HG02884 (cell line): ENCODE measurements at regions not wholly inside any gene's neighbourhood (a gene's known extent, or its start where the extent isn't known, plus 50 kb on each side); places are given as distances from the start of the nearest gene placed in this dataset.

ENCODE experiments used
- ATAC-seq: cut with Tn5 transposase; IDR thresholded peaks from one replicate; pipeline ENCODE4 v1.9.1; 2021; ENCODE audit warnings: mild to moderate bottlenecking, moderate library complexity; ENCODE audit not compliant: unreplicated experiment

- no peak for ATAC-seq
These were observed 288.4 kb downstream of the ASXL3 start for GRCh38 chr18:33866386-33866785.

GRCh38 chr18:33863912-33864311 lies 285.9 kb downstream of the ASXL3 start:
- no peak for ATAC-seq

DNA sequence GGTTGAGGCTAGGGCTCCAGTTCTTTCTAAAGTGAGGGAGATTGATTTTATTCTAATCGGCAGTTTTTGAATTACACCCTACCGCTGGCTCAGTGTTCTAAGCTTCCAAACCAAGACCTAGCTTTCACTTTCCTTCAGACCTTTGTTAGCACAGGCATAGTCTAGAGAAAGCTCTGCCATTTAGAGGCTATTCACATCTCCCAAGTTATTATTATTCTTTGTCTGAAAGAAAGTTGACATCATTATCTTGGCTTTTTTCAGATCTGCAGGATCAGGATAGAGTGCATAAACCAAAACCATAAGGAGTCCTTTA lies 276.8 kb downstream of the ASXL3 start:
- ATAC-seq, result no peak

- no peak for ATAC-seq
These were observed 276.2 kb downstream of the ASXL3 start for GRCh38 chr18:33854086-33854826.

DNA sequence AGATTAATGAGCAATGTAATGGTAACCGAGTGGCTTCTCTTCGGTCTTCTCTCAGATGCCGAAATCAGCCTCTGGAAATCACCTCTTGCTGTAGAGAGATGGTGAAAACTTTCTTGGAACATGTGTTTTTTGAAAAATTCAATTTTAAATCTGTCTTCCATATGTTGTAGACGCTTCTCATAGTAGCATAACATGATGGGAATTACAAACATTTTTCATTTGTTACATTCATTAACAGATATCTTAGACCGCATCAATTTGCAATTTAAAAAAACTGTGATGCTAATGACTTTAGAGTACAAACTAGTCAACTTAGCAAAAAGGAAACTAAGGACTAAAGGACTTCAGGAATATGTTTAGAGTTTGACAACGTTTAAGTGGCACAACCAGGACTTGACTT lies 275.2 kb downstream of the ASXL3 start:
- no peak for ATAC-seq

DNA sequence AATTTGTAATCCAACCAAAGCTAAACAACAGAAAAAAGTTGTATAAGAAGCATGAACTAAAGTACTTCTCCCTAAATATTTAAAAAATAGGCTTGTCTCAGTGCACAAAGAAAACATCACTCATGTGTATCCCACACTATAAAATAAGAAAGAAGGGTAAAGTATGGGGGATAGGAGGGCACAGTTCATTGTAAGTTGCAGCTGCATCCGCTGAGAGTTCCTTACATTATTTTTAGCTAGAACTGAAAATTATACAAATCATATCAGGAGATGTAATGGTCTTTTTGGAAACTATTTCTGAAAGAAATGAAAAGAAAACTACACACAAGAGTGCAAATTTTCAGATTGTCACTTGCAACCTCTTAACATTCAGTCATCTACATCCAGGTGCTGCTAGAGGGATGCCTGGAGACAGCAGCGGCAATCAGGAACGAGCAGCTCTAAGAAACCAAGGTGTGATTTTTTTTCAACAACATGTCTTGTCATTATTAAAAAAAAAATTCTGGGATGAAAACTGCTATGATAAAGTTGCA lies 273.6 kb downstream of the ASXL3 start:
- ATAC-seq, result no peak

DNA sequence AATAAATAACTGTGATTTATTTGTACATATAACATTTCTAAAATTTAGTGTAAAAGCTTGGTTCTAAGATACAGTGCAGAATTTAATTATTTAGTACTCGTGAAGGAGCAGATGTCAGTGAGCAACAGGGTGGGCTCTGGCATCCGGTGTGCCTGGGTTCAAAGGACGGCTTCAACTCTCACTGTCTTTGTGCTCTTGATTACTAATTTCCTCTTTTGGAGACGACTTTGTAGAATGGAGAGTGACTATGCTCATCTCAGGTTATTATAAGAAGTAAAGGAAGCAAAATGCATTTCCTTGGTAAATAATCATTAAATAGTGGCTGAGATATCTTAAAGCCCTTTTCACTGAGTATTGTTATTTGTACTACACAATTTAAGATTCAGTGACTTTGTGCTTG lies 271.7 kb downstream of the ASXL3 start:
- ATAC-seq, result no peak

GRCh38 chr18:33844232-33844631 lies 266.2 kb downstream of the ASXL3 start:
- ATAC-seq, result no peak

DNA sequence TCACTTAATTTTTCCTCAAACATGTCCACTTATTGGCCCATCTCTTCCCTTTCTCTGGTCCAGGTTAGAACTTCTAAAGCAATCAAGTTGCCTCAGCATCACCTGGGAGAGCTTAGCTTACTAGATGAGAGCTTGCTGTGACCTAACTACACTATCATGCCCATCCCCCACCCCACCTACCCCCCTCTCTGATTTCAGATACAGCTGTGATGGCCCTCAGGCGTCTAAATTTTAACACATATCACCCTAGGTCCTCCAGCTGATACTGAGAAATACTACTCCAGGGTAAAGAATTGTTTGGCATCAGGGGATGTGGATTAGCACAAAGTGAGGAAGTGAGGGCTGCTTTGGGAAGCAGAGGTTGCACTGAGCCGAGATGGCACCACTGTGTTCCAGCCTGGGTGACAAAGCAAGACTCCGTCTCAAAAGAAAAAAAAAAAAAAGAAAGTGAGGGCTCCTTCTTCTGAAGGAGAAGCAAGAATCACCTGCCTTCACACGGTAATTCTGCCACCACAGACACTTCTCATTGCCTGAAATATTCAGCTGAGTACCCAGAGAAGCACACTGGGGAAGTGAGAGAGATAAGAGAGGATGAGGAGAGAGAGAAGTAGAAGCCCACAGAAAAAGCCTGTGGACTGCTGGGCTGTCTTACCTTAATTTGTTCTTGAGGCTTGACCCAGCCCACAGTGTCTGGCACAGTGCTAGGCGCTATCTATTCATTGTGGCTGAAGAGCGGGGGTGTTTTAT lies 263.4 kb downstream of the ASXL3 start:
- ATAC-seq, result no peak

DNA sequence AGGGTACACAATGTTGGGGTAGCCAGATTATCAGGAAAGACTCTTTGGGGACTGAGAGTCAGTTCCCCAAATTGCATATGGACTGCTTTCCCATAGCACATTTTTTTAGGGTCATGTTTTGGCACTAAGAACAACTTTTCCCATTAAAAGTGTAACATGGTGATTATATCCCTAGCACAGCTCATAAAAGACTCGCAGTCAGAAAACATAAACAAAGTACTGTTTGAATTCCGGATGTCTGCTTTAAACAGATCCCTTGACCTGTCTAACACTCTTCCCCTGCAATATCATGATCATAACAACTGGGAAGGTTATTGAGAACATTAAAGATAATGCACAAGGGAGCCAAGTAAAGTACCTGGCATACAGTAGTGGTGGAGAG lies 262.2 kb downstream of the ASXL3 start:
- ATAC-seq, result no peak

DNA sequence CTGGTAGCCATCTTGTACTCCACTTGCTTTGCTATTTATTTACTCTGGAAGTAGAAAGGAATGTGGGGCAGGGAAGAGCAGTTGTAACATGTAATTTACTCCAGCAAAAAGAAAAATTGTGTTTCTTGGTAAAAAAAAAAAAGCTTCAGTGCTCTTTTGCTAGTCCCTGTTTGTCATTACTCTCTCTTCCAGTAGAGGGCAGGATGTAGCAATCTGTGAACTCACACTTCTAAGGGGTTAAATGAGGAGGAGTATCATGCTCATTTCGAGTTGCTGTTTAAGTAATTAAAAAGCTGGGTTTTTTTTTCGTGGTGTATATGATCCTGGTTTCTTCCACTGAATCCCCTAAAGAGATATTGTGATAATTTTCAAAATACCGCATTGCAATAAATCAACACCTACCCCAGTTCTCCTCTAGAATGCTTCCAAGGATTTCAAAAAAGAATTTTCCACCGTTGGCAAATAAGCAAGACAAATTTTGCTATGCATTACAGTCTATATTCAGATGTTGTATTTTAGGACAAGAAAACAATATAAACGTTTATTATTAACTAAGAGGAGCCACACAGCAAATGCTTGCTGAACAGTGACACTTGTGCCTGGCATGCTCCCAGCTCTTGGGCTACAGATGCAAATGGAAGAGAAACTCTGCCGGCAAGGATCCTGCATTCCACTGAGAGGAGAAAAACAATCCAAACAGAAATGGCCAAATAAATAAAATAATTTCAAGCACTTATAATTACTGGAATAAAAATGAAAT lies 261.6 kb downstream of the ASXL3 start:
- ATAC-seq, result peak; percentile 83

- no peak for ATAC-seq
These were observed 260.0 kb downstream of the ASXL3 start for GRCh38 chr18:33838054-33838453.

GRCh38 chr18:33837191-33837590 lies 259.2 kb downstream of the ASXL3 start:
- no peak for ATAC-seq

DNA sequence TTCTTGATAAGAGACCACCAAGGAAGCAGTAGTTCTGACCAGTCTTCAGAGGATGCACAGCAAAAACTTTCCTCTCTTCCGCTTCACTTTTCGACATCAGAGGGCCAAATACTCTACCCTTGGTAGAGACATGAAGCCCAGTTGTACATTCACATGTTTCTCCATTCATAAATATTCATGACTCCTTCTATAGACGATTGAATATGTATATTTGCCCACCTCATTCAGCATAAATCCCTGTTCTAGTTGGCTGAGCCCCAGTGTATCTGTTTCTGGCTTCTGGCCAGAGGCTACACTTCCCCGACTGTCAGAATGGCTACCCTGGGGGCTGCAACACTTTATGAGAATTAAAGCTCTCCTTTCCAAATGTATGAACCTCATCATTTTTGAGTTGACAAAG lies 258.5 kb downstream of the ASXL3 start:
- no peak for ATAC-seq

DNA sequence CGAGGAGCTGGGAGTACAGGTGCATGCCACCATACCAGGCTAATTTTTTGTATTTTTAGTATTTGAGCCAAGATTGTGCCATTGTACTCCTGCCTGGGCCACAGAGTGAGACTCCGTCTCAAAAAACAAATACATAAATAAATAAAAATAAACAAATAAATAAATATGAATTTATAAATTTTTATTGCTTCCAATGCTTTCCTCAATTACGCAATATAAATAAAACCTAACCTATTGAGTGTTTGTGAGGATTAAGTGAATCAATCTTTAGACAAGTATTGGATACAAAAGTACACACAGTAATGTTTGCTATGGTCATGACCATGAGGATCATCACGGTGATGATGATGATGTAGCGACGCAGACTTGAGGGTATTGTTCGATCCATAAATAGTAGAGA lies 257.4 kb downstream of the ASXL3 start:
- no peak for ATAC-seq

DNA sequence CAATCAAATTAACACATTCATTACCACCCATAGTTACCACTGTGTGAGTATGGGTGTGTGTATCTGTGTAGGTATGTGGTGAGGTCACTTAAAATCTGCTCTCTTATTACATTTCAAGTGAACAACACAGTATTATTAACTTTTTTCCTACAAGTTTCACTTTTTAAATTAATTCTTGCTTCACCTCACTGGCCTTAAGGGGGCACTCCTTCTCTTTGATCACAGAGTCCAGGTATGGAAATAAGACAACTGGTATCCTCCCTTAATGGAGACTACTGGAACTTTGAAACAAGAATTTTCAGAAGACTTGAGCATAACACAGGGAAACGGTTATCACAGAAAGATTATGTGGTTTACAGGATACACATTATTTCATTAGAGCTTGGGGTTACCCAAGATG lies 255.8 kb downstream of the ASXL3 start:
- ATAC-seq, result no peak

DNA sequence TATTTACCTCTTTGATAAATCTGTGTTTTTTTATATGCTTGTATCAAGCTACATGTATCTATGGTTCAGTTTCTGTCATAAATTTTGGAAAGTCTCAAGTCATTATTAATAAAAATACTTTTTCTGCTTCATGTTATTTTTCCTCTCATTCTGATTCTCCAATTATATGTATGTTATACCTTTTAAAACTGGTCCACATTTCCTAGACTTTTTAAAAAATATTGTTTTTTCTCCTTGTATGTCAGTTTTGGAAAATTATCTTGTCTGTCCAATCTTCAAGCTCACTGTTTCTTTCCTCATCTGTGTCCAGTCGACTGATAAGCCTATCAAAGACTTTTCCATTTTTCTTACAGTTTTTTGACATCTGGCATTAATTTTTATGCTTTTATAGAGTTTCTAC lies 253.4 kb downstream of the ASXL3 start:
- ATAC-seq, result no peak

DNA sequence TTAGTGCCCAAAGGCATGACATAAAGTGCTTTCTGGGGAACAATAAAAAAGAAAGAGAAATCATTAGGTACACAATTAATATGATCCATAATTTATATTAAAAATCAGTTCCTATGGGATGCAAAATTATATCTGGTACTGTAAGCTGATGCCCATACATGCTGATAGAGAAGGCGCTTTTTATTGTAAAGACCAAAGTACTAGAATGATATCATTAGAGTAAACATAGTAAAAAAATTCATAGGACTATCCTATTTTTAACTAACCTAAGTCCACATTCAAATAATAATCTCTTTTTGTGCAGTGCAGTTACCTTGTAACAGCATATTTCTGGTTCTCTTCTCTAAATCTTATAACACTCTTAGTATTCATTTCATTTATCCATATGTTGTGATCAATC lies 252.2 kb downstream of the ASXL3 start:
- no peak for ATAC-seq

DNA sequence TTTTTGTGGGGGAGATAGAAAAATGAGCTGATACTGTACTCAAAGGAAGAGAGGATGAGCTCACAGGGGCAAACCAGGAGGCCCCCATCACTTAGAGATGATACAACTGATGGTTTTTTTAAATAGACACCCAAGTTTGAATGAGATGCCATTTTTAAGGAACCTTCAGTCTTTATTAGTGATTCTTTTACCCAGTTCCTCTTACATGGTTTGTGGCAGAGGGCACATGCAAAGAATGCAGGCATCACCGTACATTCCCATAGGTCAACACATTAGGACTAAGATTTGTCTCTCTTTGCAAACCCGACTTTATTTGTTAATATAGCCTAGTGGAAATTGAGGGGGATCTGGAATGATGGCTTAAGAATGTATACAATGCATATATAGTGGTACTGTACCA lies 250.9 kb downstream of the ASXL3 start:
- ATAC-seq, result no peak

DNA sequence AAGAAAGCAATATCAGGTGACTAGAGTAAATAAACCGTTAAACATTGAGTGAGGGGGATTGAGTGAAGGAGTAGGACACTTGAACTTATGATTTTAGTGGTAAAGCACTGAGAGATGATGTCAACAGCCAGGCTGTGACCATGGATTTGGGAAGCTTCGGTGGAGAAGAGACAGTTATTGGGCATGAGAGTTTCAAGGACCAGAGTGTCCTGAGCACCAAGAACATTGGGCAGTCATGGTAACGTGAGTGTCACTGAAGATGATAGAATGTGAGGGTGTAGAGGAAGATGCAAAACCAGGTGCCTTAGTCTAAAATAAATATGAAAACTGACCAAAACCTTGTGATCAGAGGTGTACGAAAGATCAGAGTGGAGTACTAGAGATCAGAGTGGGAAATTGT lies 248.1 kb downstream of the ASXL3 start:
- ATAC-seq, result no peak

DNA sequence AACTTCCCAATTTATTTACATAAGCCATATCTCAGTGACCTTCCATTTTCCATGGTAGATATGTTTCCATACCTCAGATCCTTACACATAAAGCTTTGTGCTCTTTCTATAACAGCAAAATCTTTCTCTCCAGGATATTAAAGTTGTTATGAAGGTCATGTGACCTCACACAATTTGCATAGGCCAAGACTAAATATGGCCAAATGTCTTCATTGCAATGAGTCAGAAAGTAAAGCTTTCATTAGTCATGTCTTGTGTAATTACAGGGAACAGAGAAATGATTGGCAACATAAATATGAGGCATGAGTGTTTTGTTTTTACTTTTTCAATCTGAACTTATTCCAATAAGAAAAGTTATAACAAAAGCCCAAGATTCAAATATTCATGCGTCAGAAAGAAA lies 243.5 kb downstream of the ASXL3 start:
- ATAC-seq, result no peak
